B cell (primary cell): ENCODE measurements at regions not wholly inside any gene's neighbourhood (a gene's known extent, or its start where the extent isn't known, plus 50 kb on each side); places are given as distances from the start of the nearest gene placed in this dataset.

ENCODE experiments used
- ATAC-seq: fragments of 200-7000 bp; cut with Tn5 transposase; one replicate; pipeline ENCODE4 v1.10.0; 2021; ENCODE audit warnings: low read depth, mild to moderate bottlenecking, moderate number of reproducible peaks, moderate library complexity
- CTCF ChIA-PET: fragments of 350-600 bp; sonication (Branson Sonifier 250); formaldehyde crosslinking; loops from one replicate; lab custom pipeline; 2021; ENCODE audit warnings: antibody characterized with exemption, inconsistent platforms; lab: Charles Lee
- POLR2A ChIA-PET: fragments of 350-600 bp; sonication (Branson Sonifier 250); formaldehyde crosslinking; loops from one replicate; lab custom pipeline; 2021; ENCODE audit warnings: antibody characterized with exemption; lab: Charles Lee
- DNase-seq: peaks from one replicate; pipeline ENCODE4 v3.0.0; 2013
- H2AFZ ChIP-seq: 2 replicates; pipeline ENCODE4 v1.6.1; 2012; ENCODE audit warnings: mild to moderate bottlenecking, low read depth, low read length; ENCODE audit not compliant: insufficient read depth, poor library complexity, severe bottlenecking
- H3K27ac ChIP-seq, 2 donors: 1 replicate in 1 of 2; 2 replicates in 1 of 2; pipeline ENCODE4 v1.5.1; 2012 to 2013; ENCODE audit warnings: low read length in 2 of 2, mild to moderate bottlenecking in 2 of 2, moderate library complexity in 1 of 2
- H3K27me3 ChIP-seq, 4 experiments: fragments of 200-600 bp in 1 of 4; sonication (generic) in 1 of 4; replicated peaks in 1 of 4; 1 replicate in 2 of 4; 2 replicates in 2 of 4; pipeline versions ENCODE4 v1.6.1 to v1.7.0; 2013 to 2016; ENCODE audit warnings: low read length in 3 of 4, mild to moderate bottlenecking in 2 of 4, mixed read lengths in 1 of 4, moderate library complexity in 1 of 4; ENCODE audit not compliant: insufficient read depth in 4 of 4, control insufficient read depth in 3 of 4; ENCODE audit errors: control extremely low read depth in 1 of 4
- H3K36me3 ChIP-seq, 2 experiments: replicated peaks in 1 of 2; 1 replicate in 1 of 2; 2 replicates in 1 of 2; pipeline versions ENCODE4 v1.6.1 to v1.7.1; 2013; ENCODE audit warnings: low read length in 1 of 2; ENCODE audit not compliant: insufficient read depth in 2 of 2, control insufficient read depth in 1 of 2; ENCODE audit errors: control extremely low read depth in 1 of 2, extremely low read depth in 1 of 2
- H3K4me1 ChIP-seq, 2 donors: fragments of 200-600 bp in 1 of 2; sonication (generic) in 1 of 2; 1 replicate in 1 of 2; 2 replicates in 1 of 2; pipeline versions ENCODE4 v1.5.1 to v1.6.1; 2013 to 2017; ENCODE audit warnings: low read length in 2 of 2; ENCODE audit not compliant: control insufficient read depth in 2 of 2, insufficient read depth in 2 of 2
- H3K4me2 ChIP-seq: replicated peaks from 2 replicates; pipeline ENCODE3; 2012; ENCODE audit warnings: mild to moderate bottlenecking, low read depth, low read length; ENCODE audit not compliant: poor library complexity, severe bottlenecking
- H3K4me3 ChIP-seq, 5 experiments: fragments of 200-600 bp in 1 of 5; sonication (generic) in 1 of 5; 1 replicate in 3 of 5; 2 replicates in 2 of 5; pipeline versions ENCODE4 v1.5.1 to v1.7.0; 2011 to 2016; ENCODE audit warnings: low read length in 4 of 5, mild to moderate bottlenecking in 4 of 5, low read depth in 2 of 5, control low read depth in 1 of 5, moderate library complexity in 1 of 5; ENCODE audit not compliant: insufficient read depth in 1 of 5; ENCODE audit errors: control extremely low read depth in 1 of 5, extremely low read depth in 1 of 5
- H3K79me2 ChIP-seq: fragments of 200-600 bp; sonication (generic); one replicate; pipeline ENCODE4 v1.6.0; 2016; ENCODE audit warnings: low read length; ENCODE audit not compliant: control insufficient read depth, insufficient read depth
- H3K9ac ChIP-seq: fragments of 200-600 bp; sonication (generic); 2 replicates; pipeline ENCODE4 v1.6.1; 2017; ENCODE audit warnings: mild to moderate bottlenecking, low read length, moderate library complexity
- H3K9me3 ChIP-seq, 3 donors: one replicate each; pipeline versions ENCODE4 v1.6.1 to v1.7.1; 2013; ENCODE audit warnings: low read length in 2 of 3; ENCODE audit not compliant: control insufficient read depth in 2 of 3, insufficient read depth in 1 of 3; ENCODE audit errors: control extremely low read depth in 1 of 3
- H4K20me1 ChIP-seq: 2 replicates; pipeline ENCODE4 v1.6.0; 2012; ENCODE audit warnings: mild to moderate bottlenecking, low read length; ENCODE audit not compliant: insufficient read depth, control insufficient read depth, poor library complexity, severe bottlenecking
- H3K27ac Mint-ChIP-seq: one replicate; pipeline ENCODE4 v1.8.0; 2021; ENCODE audit warnings: mixed read lengths
- H3K27me3 Mint-ChIP-seq: one replicate; pipeline ENCODE4 v1.8.0; 2021; ENCODE audit warnings: mixed read lengths
- H3K4me1 Mint-ChIP-seq: one replicate; pipeline ENCODE4 v1.8.0; 2021; ENCODE audit warnings: mixed read lengths
- H3K4me3 Mint-ChIP-seq: one replicate; pipeline ENCODE4 v1.8.0; 2021; ENCODE audit warnings: mixed read lengths
- H3K9me3 Mint-ChIP-seq: one replicate; pipeline ENCODE4 v1.8.0; 2022; ENCODE audit warnings: mixed read lengths; ENCODE audit not compliant: insufficient read depth
- CTCF ChIP-seq: fragments of 200-600 bp; IDR thresholded peaks from one replicate; pipeline ENCODE4 v1.8.0; 2022; ENCODE audit warnings: antibody characterized with exemption, mild to moderate bottlenecking
- EZH2 ChIP-seq: IDR thresholded peaks from 2 replicates; pipeline ENCODE4 v1.6.1; 2012; ENCODE audit warnings: borderline replicate concordance, low read depth, mild to moderate bottlenecking, moderate library complexity, low read length; ENCODE audit not compliant: insufficient read depth, poor library complexity, severe bottlenecking
- WGBS: methylation state at CpG from one replicate; pipeline ENCODE4 v1.1.5; 2013; ENCODE audit warnings: missing lambda C conversion rate; ENCODE audit not compliant: insufficient coverage; 5-methylcytosine and 5-hydroxymethylcytosine counted together
- intact Hi-C: fragments of 100-400 bp; cut with micrococcal nuclease; formaldehyde crosslinking; loops from one replicate; pipeline ENCODE4 v1.10.0; 2022

GRCh38 chr19:31625056-31625455 is 275.8 kb upstream of the TSHZ3 start:
- no peak for TF ChIP-seq CTCF
- TF ChIP-seq EZH2, result no peak
- H3K27me3 ChIP-seq, result no peaks in the 10 kb centered on the region
- POLR2A ChIA-PET, result no interaction called here

DNA sequence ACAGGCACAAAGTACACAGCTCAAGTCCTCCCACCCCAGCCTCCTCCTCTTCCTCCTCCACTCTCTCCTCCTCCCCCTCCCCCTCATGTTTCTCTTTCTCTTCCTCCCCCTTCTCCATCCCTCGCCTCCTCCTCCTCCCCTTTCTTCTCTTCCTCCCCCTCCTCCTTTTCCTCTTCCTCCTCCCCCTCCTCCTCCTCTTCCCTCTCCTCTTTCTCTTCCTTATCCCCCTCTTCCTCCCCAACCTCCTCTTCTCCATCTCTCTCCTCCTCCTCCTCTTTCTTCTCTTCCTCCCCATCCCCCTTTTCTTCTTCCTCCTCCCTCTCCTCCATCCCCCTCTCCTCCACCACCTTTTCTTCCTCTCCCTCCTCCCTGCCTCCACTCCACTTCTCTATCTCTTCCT is 276.3 kb upstream of the TSHZ3 start:
- no peak overlapping the region for H3K27ac Mint-ChIP-seq
- Histone ChIP-seq H3K4me2 (no peak overlapping the region), H2AFZ (no peak overlapping the region), H3K27ac (no peak overlapping the region), H3K36me3 (no peaks in the 10 kb centered on the region), H3K27me3 (no peaks in the 10 kb centered on the region), H3K4me1 (no peaks in the 10 kb centered on the region), H3K79me2 (no peaks in the 10 kb centered on the region), H3K9ac (no peak overlapping the region), H3K9me3 (peaks cover 0 to 25% (median 0%) of the 10 kb centered on the region in 3 donors), H4K20me1 (no peaks in the 10 kb centered on the region), H3K4me3 (no peak overlapping the region)
- no peaks in the 10 kb centered on the region for H3K4me1 Mint-ChIP-seq
- H3K4me3 Mint-ChIP-seq, result no peak overlapping the region
- H3K9me3 Mint-ChIP-seq, result peaks cover 2% of the 10 kb centered on the region
- ChIA-PET CTCF (no interaction called here), POLR2A (no interaction called here)
- WGBS, result 55% methylated on average over 1 of the region's 1 CpG
- TF ChIP-seq EZH2 (no peak), CTCF (no peak)
- DNase-seq (no peak), ATAC-seq (no peak)
- no peaks in the 10 kb centered on the region for H3K27me3 Mint-ChIP-seq
- intact Hi-C loops, result no loop called here

More at GRCh38 chr19:31625056-31625455, 275.8 kb upstream of the TSHZ3 start:
- CTCF ChIA-PET, result no interaction called here
- Mint-ChIP-seq H3K4me3 (no peak overlapping the region), H3K9me3 (peaks cover 2% of the 10 kb centered on the region), H3K4me1 (no peaks in the 10 kb centered on the region), H3K27ac (no peak overlapping the region), H3K27me3 (no peaks in the 10 kb centered on the region)
- DNase-seq, result no peak
- Histone ChIP-seq H3K9ac (no peak overlapping the region), H3K4me3 (no peak overlapping the region), H3K4me1 (no peaks in the 10 kb centered on the region), H4K20me1 (no peaks in the 10 kb centered on the region), H3K9me3 (peaks cover 0 to 28% (median 0%) of the 10 kb centered on the region in 3 donors), H3K79me2 (no peaks in the 10 kb centered on the region), H2AFZ (no peak overlapping the region), H3K27ac (no peak overlapping the region), H3K4me2 (no peak overlapping the region), H3K36me3 (no peaks in the 10 kb centered on the region)
- no peak for ATAC-seq
- WGBS, result 81% methylated on average over 3 of the region's 4 CpGs
- intact Hi-C loops, result no loop called here
